ENCODE measurements at regions not wholly inside any gene's neighbourhood (a gene's known extent, or its start where the extent isn't known, plus 50 kb on each side); places are given as distances from the start of the nearest gene placed in this dataset.
"Not testable (repeated sequence)": the region's sequence is repeated elsewhere in the genome, so short reads cannot be mapped to it uniquely, and the experiment has no call there.

- Histone ChIP-seq H3K4me2 (ENCODE audit: low read length) (no peak overlapping the region), H2AFZ (ENCODE audit: low read depth, low read length) (no peak overlapping the region), H3K27ac (ENCODE audit: low read length) (no peak overlapping the region), H3K9me3 (ENCODE audit: low read length) (no peaks in the 10 kb centered on the region), H3K9ac (ENCODE audit: low read length) (no peak overlapping the region), H3K27me3 (ENCODE audit: insufficient read depth, low read depth, low read length) (no peaks in the 10 kb centered on the region), H3K36me3 (ENCODE audit: insufficient read depth, low read length) (no peaks in the 10 kb centered on the region), H3F3A (ENCODE audit: insufficient read depth, low read length, poor library complexity, severe bottlenecking) (no peaks in the 10 kb centered on the region), H4K20me1 (ENCODE audit: insufficient read depth) (no peaks in the 10 kb centered on the region), H3K9me2 (ENCODE audit: insufficient read depth, low read length) (no peaks in the 10 kb centered on the region), H3K4me3 (ENCODE audit: low read length) (no peak overlapping the region), H3K79me2 (replicated peaks; ENCODE audit: insufficient read depth, low read length) (no peaks in the 10 kb centered on the region)
- no peak for TF ChIP-seq TAF1 (IDR thresholded peaks at IDR 0.05; ENCODE audit: low read depth)
- no peak for TF ChIP-seq POLR2AphosphoS5 (IDR thresholded peaks at IDR 0.05)
- TF ChIP-seq RAD21 (conservative IDR thresholded peaks at IDR 0.05): no peak
- TF ChIP-seq EZH2 (IDR thresholded peaks at IDR 0.05; ENCODE audit: borderline replicate concordance, insufficient read depth, low read length, poor library complexity, severe bottlenecking): no peak
- TF ChIP-seq MXI1 (conservative IDR thresholded peaks at IDR 0.05; ENCODE audit: poor library complexity, severe bottlenecking): no peak
- no peak for TF ChIP-seq SMC3 (conservative IDR thresholded peaks at IDR 0.05; ENCODE audit: poor library complexity)
- TF ChIP-seq EP300 (conservative IDR thresholded peaks at IDR 0.05; ENCODE audit: poor library complexity, severe bottlenecking): no peak
- no peak for TF ChIP-seq CTCF (IDR thresholded peaks at IDR 0.05; ENCODE audit: poor library complexity, severe bottlenecking)
- no peak for TF ChIP-seq REST (IDR thresholded peaks at IDR 0.05; ENCODE audit: borderline replicate concordance)
Measured at GRCh38 chr7:10646194-10646593, 327.5 kb upstream of the PHF14 start.

- no peak overlapping the region for H3K27ac ChIP-seq (ENCODE audit: low read length)
- H3K9me3 ChIP-seq (ENCODE audit: low read length): no peaks in the 10 kb centered on the region
- H3F3A ChIP-seq (ENCODE audit: insufficient read depth, low read length, poor library complexity, severe bottlenecking): no peaks in the 10 kb centered on the region
- H2AFZ ChIP-seq (ENCODE audit: low read depth, low read length): no peak overlapping the region
- no peaks in the 10 kb centered on the region for H3K79me2 ChIP-seq (replicated peaks; ENCODE audit: insufficient read depth, low read length)
- H3K9ac ChIP-seq (ENCODE audit: low read length): no peak overlapping the region
- no peaks in the 10 kb centered on the region for H3K36me3 ChIP-seq (ENCODE audit: insufficient read depth, low read length)
- no peaks in the 10 kb centered on the region for H3K9me2 ChIP-seq (ENCODE audit: insufficient read depth, low read length)
- no peaks in the 10 kb centered on the region for H4K20me1 ChIP-seq (ENCODE audit: insufficient read depth)
- no peaks in the 10 kb centered on the region for H3K27me3 ChIP-seq (ENCODE audit: insufficient read depth, low read depth, low read length)
- TF ChIP-seq MXI1 (conservative IDR thresholded peaks at IDR 0.05; ENCODE audit: poor library complexity, severe bottlenecking): no peak
- TF ChIP-seq POLR2AphosphoS5 (IDR thresholded peaks at IDR 0.05): no peak
- no peak for TF ChIP-seq RAD21 (conservative IDR thresholded peaks at IDR 0.05)
- no peak for TF ChIP-seq EZH2 (IDR thresholded peaks at IDR 0.05; ENCODE audit: borderline replicate concordance, insufficient read depth, low read length, poor library complexity, severe bottlenecking)
- TF ChIP-seq EP300 (conservative IDR thresholded peaks at IDR 0.05; ENCODE audit: poor library complexity, severe bottlenecking): no peak
- TF ChIP-seq CTCF (IDR thresholded peaks at IDR 0.05; ENCODE audit: poor library complexity, severe bottlenecking): no peak
- TF ChIP-seq REST (IDR thresholded peaks at IDR 0.05; ENCODE audit: borderline replicate concordance): no peak
- no peak for TF ChIP-seq SMC3 (conservative IDR thresholded peaks at IDR 0.05; ENCODE audit: poor library complexity)
- no peak for TF ChIP-seq TAF1 (IDR thresholded peaks at IDR 0.05; ENCODE audit: low read depth)
- no peak overlapping the region for H3K4me3 ChIP-seq (ENCODE audit: low read length)
- H3K4me2 ChIP-seq (ENCODE audit: low read length): no peak overlapping the region
Measured at GRCh38 chr7:10648289-10648688, 325.4 kb upstream of the PHF14 start.

- H3K4me2 ChIP-seq (ENCODE audit: low read length); H3K9ac ChIP-seq (ENCODE audit: low read length); H3K79me2 ChIP-seq (replicated peaks; ENCODE audit: insufficient read depth, low read length); H3K9me2 ChIP-seq (ENCODE audit: insufficient read depth, low read length); H4K20me1 ChIP-seq (ENCODE audit: insufficient read depth); H3K36me3 ChIP-seq (ENCODE audit: insufficient read depth, low read length); H3K4me3 ChIP-seq (ENCODE audit: low read length); H2AFZ ChIP-seq (ENCODE audit: low read depth, low read length); H3K27ac ChIP-seq (ENCODE audit: low read length); H3F3A ChIP-seq (ENCODE audit: insufficient read depth, low read length, poor library complexity, severe bottlenecking); H3K27me3 ChIP-seq (ENCODE audit: insufficient read depth, low read depth, low read length); H3K9me3 ChIP-seq (ENCODE audit: low read length): not testable (repeated sequence)
Measured at GRCh38 chr7:10649120-10649519, 324.6 kb upstream of the PHF14 start.

All from neural cell (in vitro differentiated cells).